Osteocyte (in vitro differentiated cells): ENCODE measurements at regions not wholly inside any gene's neighbourhood (a gene's known extent, or its start where the extent isn't known, plus 50 kb on each side); places are given as distances from the start of the nearest gene placed in this dataset.

Source experiments
- DNase-seq: peaks from one replicate; pipeline ENCODE4 v3.0.0; 2021; ENCODE audit warnings: mixed read lengths; ENCODE audit not compliant: unreplicated experiment; ENCODE audit errors: extremely low spot score
- H3K27ac Mint-ChIP-seq: one replicate; pipeline ENCODE4 v1.8.0; 2021; ENCODE audit warnings: mild to moderate bottlenecking, mixed read lengths; ENCODE audit not compliant: unreplicated experiment
- H3K27me3 Mint-ChIP-seq: one replicate; pipeline ENCODE4 v1.8.0; 2021; ENCODE audit warnings: mixed read lengths; ENCODE audit not compliant: unreplicated experiment
- H3K36me3 Mint-ChIP-seq: one replicate; pipeline ENCODE4 v1.8.0; 2021; ENCODE audit warnings: mixed read lengths; ENCODE audit not compliant: unreplicated experiment
- H3K4me1 Mint-ChIP-seq: one replicate; pipeline ENCODE4 v1.8.0; 2021; ENCODE audit warnings: mixed read lengths; ENCODE audit not compliant: unreplicated experiment
- H3K4me3 Mint-ChIP-seq: one replicate; pipeline ENCODE4 v1.8.0; 2021; ENCODE audit warnings: mild to moderate bottlenecking, moderate library complexity, mixed read lengths; ENCODE audit not compliant: unreplicated experiment
- H3K9me3 Mint-ChIP-seq: one replicate; pipeline ENCODE4 v1.8.0; 2021; ENCODE audit warnings: mixed read lengths; ENCODE audit not compliant: unreplicated experiment
- CTCF ChIP-seq: fragments of 200-600 bp; sonication (generic); IDR thresholded peaks from 2 replicates; pipeline ENCODE4 v1.5.0; 2021; ENCODE audit warnings: antibody characterized with exemption, mild to moderate bottlenecking, moderate library complexity

- H3K4me1 Mint-ChIP-seq, result no peaks in the 10 kb centered on the region
- no peak overlapping the region for H3K27ac Mint-ChIP-seq
- no peaks in the 10 kb centered on the region for H3K9me3 Mint-ChIP-seq
- H3K4me3 Mint-ChIP-seq, result no peak overlapping the region
- TF ChIP-seq CTCF, result no peak
- no peak for DNase-seq
- H3K27me3 Mint-ChIP-seq, result peaks cover 40% of the 10 kb centered on the region
- no peaks in the 10 kb centered on the region for H3K36me3 Mint-ChIP-seq
Measured at GRCh38 chr14:23793532-23793931, 157.4 kb downstream of the DHRS2 start.

GRCh38 chr14:23800811-23801210 lies 152.8 kb upstream of the DHRS4 start:
- Mint-ChIP-seq H3K27ac (no peak overlapping the region), H3K4me3 (no peak overlapping the region), H3K36me3 (no peaks in the 10 kb centered on the region), H3K9me3 (peaks cover 12% of the 10 kb centered on the region), H3K27me3 (peaks cover 47% of the 10 kb centered on the region), H3K4me1 (no peaks in the 10 kb centered on the region)
- no peak for TF ChIP-seq CTCF
- DNase-seq, result no peak

- no peak overlapping the region for H3K27ac Mint-ChIP-seq
- H3K27me3 Mint-ChIP-seq, result peaks cover 52% of the 10 kb centered on the region
Measured at GRCh38 chr14:23801766-23802165, 151.8 kb upstream of the DHRS4 start.

GRCh38 chr14:23804817-23805216 lies 148.8 kb upstream of the DHRS4 start:
- no peak for DNase-seq
- TF ChIP-seq CTCF, result no peak
- H3K36me3 Mint-ChIP-seq, result no peaks in the 10 kb centered on the region
- H3K4me1 Mint-ChIP-seq, result no peaks in the 10 kb centered on the region
- peaks cover 41% of the 10 kb centered on the region for H3K27me3 Mint-ChIP-seq
- H3K9me3 Mint-ChIP-seq, result peaks cover 13% of the 10 kb centered on the region
- no peak overlapping the region for H3K4me3 Mint-ChIP-seq
- no peak overlapping the region for H3K27ac Mint-ChIP-seq

More at GRCh38 chr14:23801766-23802165, 151.8 kb upstream of the DHRS4 start:
- no peak for TF ChIP-seq CTCF
- H3K4me3 Mint-ChIP-seq, result no peak overlapping the region
- DNase-seq, result no peak
- no peaks in the 10 kb centered on the region for H3K36me3 Mint-ChIP-seq
- no peaks in the 10 kb centered on the region for H3K4me1 Mint-ChIP-seq
- H3K9me3 Mint-ChIP-seq, result peaks cover 13% of the 10 kb centered on the region

GRCh38 chr14:23805761-23806160 lies 147.8 kb upstream of the DHRS4 start:
- H3K9me3 Mint-ChIP-seq, result peaks cover 13% of the 10 kb centered on the region
- no peak overlapping the region for H3K27ac Mint-ChIP-seq
- no peaks in the 10 kb centered on the region for H3K4me1 Mint-ChIP-seq
- no peak overlapping the region for H3K4me3 Mint-ChIP-seq
- H3K27me3 Mint-ChIP-seq, result peaks cover 34% of the 10 kb centered on the region
- DNase-seq, result no peak
- TF ChIP-seq CTCF, result no peak
- H3K36me3 Mint-ChIP-seq, result no peaks in the 10 kb centered on the region
